ENCODE measurements at regions not wholly inside any gene's neighbourhood (a gene's known extent, or its start where the extent isn't known, plus 50 kb on each side); places are given as distances from the start of the nearest gene placed in this dataset.

DNA sequence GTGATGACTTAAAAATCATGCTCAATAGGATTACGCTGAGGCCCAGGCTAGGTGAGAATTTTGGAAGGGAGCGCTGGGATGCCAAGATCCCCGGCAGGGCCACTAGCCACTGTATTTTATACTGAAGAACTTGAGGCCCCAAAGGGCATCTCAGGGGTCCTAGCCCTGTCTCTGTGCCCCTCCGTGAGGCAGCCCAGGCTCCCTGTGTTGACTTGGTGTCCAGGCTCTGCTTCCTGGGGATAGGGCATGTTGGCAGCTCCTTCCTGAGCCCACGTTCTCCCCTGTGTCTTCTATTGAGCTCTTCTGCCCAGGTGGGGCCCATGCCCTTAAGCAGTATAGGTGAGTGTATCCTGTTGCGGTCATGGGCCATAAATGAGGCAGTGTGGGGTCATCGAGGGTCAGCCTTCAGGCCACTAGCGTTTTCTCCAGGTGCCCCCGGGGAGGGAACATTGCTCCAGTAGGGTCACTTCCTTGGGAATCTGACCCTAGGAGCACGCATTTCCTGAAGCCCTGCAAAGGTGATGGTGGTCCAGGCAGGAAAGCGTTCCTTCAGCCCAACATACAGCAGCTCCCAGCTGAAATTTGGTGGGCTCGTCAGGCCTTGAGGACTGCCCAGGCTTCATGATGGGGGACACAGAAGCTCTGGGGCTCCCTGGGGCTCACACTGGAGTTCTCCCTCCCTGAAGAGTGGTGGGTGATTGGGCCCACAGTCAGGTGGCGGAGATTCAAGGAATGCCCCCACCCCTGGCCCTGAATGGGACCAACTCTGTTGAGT lies 189.4 kb downstream of the UBE3A start:
- TF ChIP-seq POLR2AphosphoS5 (IDR thresholded peaks at IDR 0.05; ENCODE audit: low read depth, low read length) (no peak), TEAD4 (IDR thresholded peaks at IDR 0.05; ENCODE audit: low read depth, low read length) (no peak), TCF12 (IDR thresholded peaks at IDR 0.05; ENCODE audit: low read depth, low read length) (no peak), JUND (IDR thresholded peaks at IDR 0.05; ENCODE audit: low read length) (no peak), FOSL1 (IDR thresholded peaks at IDR 0.05; ENCODE audit: insufficient read depth, low read depth, low read length) (no peak), SIN3A (conservative IDR thresholded peaks at IDR 0.05 in 1 of 2, IDR thresholded peaks at IDR 0.05 in 1 of 2; ENCODE audit: low read depth in 1 of 2, low read length in 2 of 2) (no peak), BRCA1 (IDR thresholded peaks at IDR 0.05; ENCODE audit: low read depth, low read length) (no peak)
- TF ChIP-seq, protein P1, sequence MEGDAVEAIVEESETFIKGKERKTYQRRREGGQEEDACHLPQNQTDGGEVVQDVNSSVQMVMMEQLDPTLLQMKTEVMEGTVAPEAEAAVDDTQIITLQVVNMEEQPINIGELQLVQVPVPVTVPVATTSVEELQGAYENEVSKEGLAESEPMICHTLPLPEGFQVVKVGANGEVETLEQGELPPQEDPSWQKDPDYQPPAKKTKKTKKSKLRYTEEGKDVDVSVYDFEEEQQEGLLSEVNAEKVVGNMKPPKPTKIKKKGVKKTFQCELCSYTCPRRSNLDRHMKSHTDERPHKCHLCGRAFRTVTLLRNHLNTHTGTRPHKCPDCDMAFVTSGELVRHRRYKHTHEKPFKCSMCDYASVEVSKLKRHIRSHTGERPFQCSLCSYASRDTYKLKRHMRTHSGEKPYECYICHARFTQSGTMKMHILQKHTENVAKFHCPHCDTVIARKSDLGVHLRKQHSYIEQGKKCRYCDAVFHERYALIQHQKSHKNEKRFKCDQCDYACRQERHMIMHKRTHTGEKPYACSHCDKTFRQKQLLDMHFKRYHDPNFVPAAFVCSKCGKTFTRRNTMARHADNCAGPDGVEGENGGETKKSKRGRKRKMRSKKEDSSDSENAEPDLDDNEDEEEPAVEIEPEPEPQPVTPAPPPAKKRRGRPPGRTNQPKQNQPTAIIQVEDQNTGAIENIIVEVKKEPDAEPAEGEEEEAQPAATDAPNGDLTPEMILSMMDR (IDR thresholded peaks at IDR 0.05; ENCODE audit: control extremely low read depth in 1 of 3, insufficient read depth in 1 of 3, low read depth in 1 of 3, low read length in 3 of 3), result no peak
